ENCODE measurements at regions not wholly inside any gene's neighbourhood (a gene's known extent, or its start where the extent isn't known, plus 50 kb on each side); places are given as distances from the start of the nearest gene placed in this dataset.

- Histone ChIP-seq H3K27ac (ENCODE audit: low read depth in 1 of 2, low read length in 1 of 2) (no peak overlapping the region), H3K9ac (ENCODE audit: insufficient read depth in 1 of 2, low read length in 2 of 2) (no peak overlapping the region), H3K4me3 (no peak overlapping the region), H3K36me3 (ENCODE audit: control insufficient read depth in 4 of 4, insufficient read depth in 4 of 4, low read length in 4 of 4) (no peaks in the 10 kb centered on the region), H3K27me3 (ENCODE audit: control insufficient read depth in 3 of 3, insufficient read depth in 3 of 3, low read length in 2 of 3) (peaks cover 0 to 4% (median 0%) of the 10 kb centered on the region in 3 donors), H3K4me1 (ENCODE audit: control insufficient read depth in 5 of 5, insufficient read depth in 5 of 5, low read length in 5 of 5) (peaks cover 0 to 17% (median 0%) of the 10 kb centered on the region in 5 donors), H3K9me3 (ENCODE audit: control insufficient read depth in 4 of 4, insufficient read depth in 3 of 4, low read length in 3 of 4) (no peaks in the 10 kb centered on the region)
- ATAC-seq (ENCODE audit: insufficient read depth, low FRiP score) (no peak), DNase-seq (peak; percentile 52 to 77 (median 74))
- TF ChIP-seq, protein P1, sequence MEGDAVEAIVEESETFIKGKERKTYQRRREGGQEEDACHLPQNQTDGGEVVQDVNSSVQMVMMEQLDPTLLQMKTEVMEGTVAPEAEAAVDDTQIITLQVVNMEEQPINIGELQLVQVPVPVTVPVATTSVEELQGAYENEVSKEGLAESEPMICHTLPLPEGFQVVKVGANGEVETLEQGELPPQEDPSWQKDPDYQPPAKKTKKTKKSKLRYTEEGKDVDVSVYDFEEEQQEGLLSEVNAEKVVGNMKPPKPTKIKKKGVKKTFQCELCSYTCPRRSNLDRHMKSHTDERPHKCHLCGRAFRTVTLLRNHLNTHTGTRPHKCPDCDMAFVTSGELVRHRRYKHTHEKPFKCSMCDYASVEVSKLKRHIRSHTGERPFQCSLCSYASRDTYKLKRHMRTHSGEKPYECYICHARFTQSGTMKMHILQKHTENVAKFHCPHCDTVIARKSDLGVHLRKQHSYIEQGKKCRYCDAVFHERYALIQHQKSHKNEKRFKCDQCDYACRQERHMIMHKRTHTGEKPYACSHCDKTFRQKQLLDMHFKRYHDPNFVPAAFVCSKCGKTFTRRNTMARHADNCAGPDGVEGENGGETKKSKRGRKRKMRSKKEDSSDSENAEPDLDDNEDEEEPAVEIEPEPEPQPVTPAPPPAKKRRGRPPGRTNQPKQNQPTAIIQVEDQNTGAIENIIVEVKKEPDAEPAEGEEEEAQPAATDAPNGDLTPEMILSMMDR (IDR thresholded peaks at IDR 0.05; ENCODE audit: control extremely low read depth, extremely low read depth), result no peak
- WGBS, 2 donors, result 69 to 77% methylated on average over 8 of the region's 8 CpGs
Observed at GRCh38 chr3:71876135-71877105, 91.5 kb upstream of the PROK2 start.

DNA sequence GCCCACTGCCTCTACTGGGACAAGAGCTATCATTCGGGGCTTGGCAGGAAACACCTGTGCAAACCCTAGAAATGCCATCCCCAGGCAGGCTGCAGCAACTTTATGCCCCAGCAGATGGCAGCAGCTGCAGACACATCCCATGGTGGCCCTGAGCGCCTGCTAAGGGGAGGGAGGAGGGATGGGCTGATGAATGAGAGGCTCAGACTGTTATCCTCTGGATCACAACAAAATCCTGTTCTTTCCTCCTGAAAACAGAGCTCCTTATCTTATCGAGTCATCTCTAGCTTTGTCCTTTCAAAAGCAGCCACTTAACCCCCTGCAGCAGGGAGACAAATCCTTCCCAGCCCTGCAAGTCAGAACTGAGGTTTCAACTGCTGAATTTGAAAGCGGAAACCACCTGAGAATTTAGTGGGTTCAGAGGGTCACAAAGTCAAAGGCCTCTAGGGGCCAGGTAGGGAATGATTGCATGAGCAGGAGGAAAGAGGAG, 90.6 kb upstream of the PROK2 start:
- Histone ChIP-seq H3K4me1 (ENCODE audit: control insufficient read depth in 5 of 5, insufficient read depth in 5 of 5, low read length in 5 of 5) (peaks cover 0 to 17% (median 0%) of the 10 kb centered on the region in 5 donors), H3K9ac (ENCODE audit: insufficient read depth in 1 of 2, low read length in 2 of 2) (no peak overlapping the region), H3K27ac (ENCODE audit: low read depth in 1 of 2, low read length in 1 of 2) (no peak overlapping the region), H3K4me3 (no peak overlapping the region), H3K36me3 (ENCODE audit: control insufficient read depth in 4 of 4, insufficient read depth in 4 of 4, low read length in 4 of 4) (no peaks in the 10 kb centered on the region), H3K9me3 (ENCODE audit: control insufficient read depth in 4 of 4, insufficient read depth in 3 of 4, low read length in 3 of 4) (no peaks in the 10 kb centered on the region), H3K27me3 (ENCODE audit: control insufficient read depth in 3 of 3, insufficient read depth in 3 of 3, low read length in 2 of 3) (peaks cover 0 to 4% (median 0%) of the 10 kb centered on the region in 3 donors)
- peak; percentile 73 to 78 (median 76) for DNase-seq
- ATAC-seq (ENCODE audit: insufficient read depth, low FRiP score), result peak; percentile 95
- 22 to 24% methylated on average over 4 of the region's 4 CpGs for WGBS, 2 donors
- TF ChIP-seq, protein P1 (IDR thresholded peaks at IDR 0.05; ENCODE audit: control extremely low read depth, extremely low read depth), result peak; percentile 68

- H3K27ac ChIP-seq (ENCODE audit: low read depth in 1 of 2, low read length in 1 of 2), result no peak overlapping the region
- WGBS, 2 donors, result 51 to 73% methylated on average over 4 of the region's 4 CpGs
- DNase-seq (no peak), ATAC-seq (ENCODE audit: insufficient read depth, low FRiP score) (no peak)
- TF ChIP-seq, protein P1 (IDR thresholded peaks at IDR 0.05; ENCODE audit: control extremely low read depth, extremely low read depth), result no peak
- H3K9ac ChIP-seq (ENCODE audit: insufficient read depth in 1 of 2, low read length in 2 of 2), result no peak overlapping the region
- H3K36me3 ChIP-seq (ENCODE audit: control insufficient read depth in 4 of 4, insufficient read depth in 4 of 4, low read length in 4 of 4), result no peaks in the 10 kb centered on the region
- H3K4me3 ChIP-seq, result no peak overlapping the region
- peaks cover 0 to 17% (median 0%) of the 10 kb centered on the region in 5 donors for H3K4me1 ChIP-seq (ENCODE audit: control insufficient read depth in 5 of 5, insufficient read depth in 5 of 5, low read length in 5 of 5)
- peaks cover 0 to 4% (median 0%) of the 10 kb centered on the region in 3 donors for H3K27me3 ChIP-seq (ENCODE audit: control insufficient read depth in 3 of 3, insufficient read depth in 3 of 3, low read length in 2 of 3)
- no peaks in the 10 kb centered on the region for H3K9me3 ChIP-seq (ENCODE audit: control insufficient read depth in 4 of 4, insufficient read depth in 3 of 4, low read length in 3 of 4)
Observed at GRCh38 chr3:71874618-71875017, 89.7 kb upstream of the PROK2 start.
